Adrenal gland (tissue), 5 donors: ENCODE measurements at regions not wholly inside any gene's neighbourhood (a gene's known extent, or its start where the extent isn't known, plus 50 kb on each side); places are given as distances from the start of the nearest gene placed in this dataset.

ENCODE experiments used
- CTCF ChIP-seq, 6 experiments: fragments of 450-650 bp in 4 of 6; fragments of 200-600 bp in 2 of 6; sonication (generic) in 1 of 6; IDR thresholded peaks; 1 replicate in 5 of 6; 2 replicates in 1 of 6; pipeline versions ENCODE4 v1.5.1 to v1.8.0; 2016 to 2021; ENCODE audit warnings: antibody characterized with exemption in 6 of 6, mild to moderate bottlenecking in 2 of 6, moderate library complexity in 1 of 6
- POLR2A ChIP-seq, 2 donors: fragments of 450-650 bp; IDR thresholded peaks; one replicate each; pipeline ENCODE4 v1.6.1; 2017; ENCODE audit warnings: antibody characterized with exemption in 2 of 2, mild to moderate bottlenecking in 2 of 2, moderate library complexity in 1 of 2
- donor health status: DM: no; HTN: no; CAD: no.

GRCh38 chr1:181911715-181912114 is 149.8 kb downstream of the ZNF648 start:
- TF ChIP-seq CTCF (IDR thresholded peaks at IDR 0.05) (no peak), POLR2A (IDR thresholded peaks at IDR 0.05) (no peak)
